Prostate gland (tissue), 2 donors: ENCODE measurements at regions not wholly inside any gene's neighbourhood (a gene's known extent, or its start where the extent isn't known, plus 50 kb on each side); places are given as distances from the start of the nearest gene placed in this dataset.

Source experiments
- POLR2A ChIP-seq: fragments of 450-650 bp; IDR thresholded peaks from one replicate; pipeline ENCODE4 v1.6.1; 2016; ENCODE audit warnings: antibody characterized with exemption, mild to moderate bottlenecking
- POLR2AphosphoS5 ChIP-seq: sonication (generic); formaldehyde crosslinking; IDR thresholded peaks from one replicate; pipeline ENCODE4 v1.6.1; 2017; ENCODE audit warnings: antibody characterized with exemption
- TF ChIP-seq, protein P1 (sequence below), 4 experiments: fragments of 200-600 bp in 2 of 4; fragments of 450-650 bp in 2 of 4; sonication (generic) in 2 of 4; IDR thresholded peaks; 1 replicate in 3 of 4; 2 replicates in 1 of 4; pipeline ENCODE4 v1.5.1; 2016 to 2019; ENCODE audit warnings: antibody characterized with exemption in 4 of 4, mild to moderate bottlenecking in 2 of 4, moderate library complexity in 2 of 4

DNA sequence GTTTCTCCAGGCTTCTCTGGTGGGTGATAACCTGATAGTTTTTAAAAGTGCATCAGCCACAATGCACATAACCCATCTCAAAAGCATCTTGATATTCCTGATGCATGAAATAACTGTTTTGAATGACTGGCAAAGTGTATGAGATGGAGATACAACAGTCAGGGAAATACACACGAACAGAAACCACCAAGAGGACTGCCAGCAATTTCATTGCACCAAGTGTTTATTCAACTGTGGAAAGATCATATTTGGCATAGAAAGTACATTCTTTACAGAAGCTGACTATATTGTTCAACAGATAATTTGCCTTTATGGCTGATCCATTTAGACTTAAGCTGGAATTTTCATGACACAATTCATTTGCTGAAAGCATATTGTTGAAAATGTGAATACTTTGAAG, 139.5 kb downstream of the SLIT2 start:
- TF ChIP-seq POLR2AphosphoS5 = no peak
- TF ChIP-seq, protein P1, sequence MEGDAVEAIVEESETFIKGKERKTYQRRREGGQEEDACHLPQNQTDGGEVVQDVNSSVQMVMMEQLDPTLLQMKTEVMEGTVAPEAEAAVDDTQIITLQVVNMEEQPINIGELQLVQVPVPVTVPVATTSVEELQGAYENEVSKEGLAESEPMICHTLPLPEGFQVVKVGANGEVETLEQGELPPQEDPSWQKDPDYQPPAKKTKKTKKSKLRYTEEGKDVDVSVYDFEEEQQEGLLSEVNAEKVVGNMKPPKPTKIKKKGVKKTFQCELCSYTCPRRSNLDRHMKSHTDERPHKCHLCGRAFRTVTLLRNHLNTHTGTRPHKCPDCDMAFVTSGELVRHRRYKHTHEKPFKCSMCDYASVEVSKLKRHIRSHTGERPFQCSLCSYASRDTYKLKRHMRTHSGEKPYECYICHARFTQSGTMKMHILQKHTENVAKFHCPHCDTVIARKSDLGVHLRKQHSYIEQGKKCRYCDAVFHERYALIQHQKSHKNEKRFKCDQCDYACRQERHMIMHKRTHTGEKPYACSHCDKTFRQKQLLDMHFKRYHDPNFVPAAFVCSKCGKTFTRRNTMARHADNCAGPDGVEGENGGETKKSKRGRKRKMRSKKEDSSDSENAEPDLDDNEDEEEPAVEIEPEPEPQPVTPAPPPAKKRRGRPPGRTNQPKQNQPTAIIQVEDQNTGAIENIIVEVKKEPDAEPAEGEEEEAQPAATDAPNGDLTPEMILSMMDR (IDR thresholded peaks at IDR 0.05) = no peak
- no peak for TF ChIP-seq POLR2A
